Neuronal stem cell (in vitro differentiated cells): ENCODE measurements at regions not wholly inside any gene's neighbourhood (a gene's known extent, or its start where the extent isn't known, plus 50 kb on each side); places are given as distances from the start of the nearest gene placed in this dataset.

Experiments used
- DNase-seq: peaks from one replicate; pipeline ENCODE4 v3.0.0-alpha.2; 2013; ENCODE audit warnings: low spot score
- H2AFZ ChIP-seq: one replicate; pipeline ENCODE4 v1.6.1; 2013; ENCODE audit warnings: mild to moderate bottlenecking, low read length, inconsistent platforms
- H2AK5ac ChIP-seq: 2 replicates; pipeline ENCODE4 v1.6.1; 2013; ENCODE audit warnings: low read depth, mild to moderate bottlenecking, inconsistent platforms, low read length, moderate library complexity, mixed read lengths
- H2BK120ac ChIP-seq: 2 replicates; pipeline ENCODE4 v1.6.1; 2013; ENCODE audit warnings: low read depth, mild to moderate bottlenecking, inconsistent platforms, low read length, moderate library complexity, mixed read lengths
- H2BK12ac ChIP-seq: one replicate; pipeline ENCODE4 v1.6.1; 2013; ENCODE audit warnings: low read length, inconsistent platforms
- H2BK15ac ChIP-seq: 2 replicates; pipeline ENCODE4 v1.6.1; 2013; ENCODE audit warnings: mild to moderate bottlenecking, low read length, inconsistent platforms, mixed read lengths
- H2BK5ac ChIP-seq: one replicate; pipeline ENCODE4 v1.6.1; 2013; ENCODE audit warnings: inconsistent platforms, mild to moderate bottlenecking, low read length, moderate library complexity
- H3K14ac ChIP-seq: one replicate; pipeline ENCODE4 v1.6.1; 2013; ENCODE audit warnings: low read length, inconsistent platforms
- H3K18ac ChIP-seq: 2 replicates; pipeline ENCODE4 v1.6.1; 2013; ENCODE audit warnings: low read length, inconsistent platforms
- H3K23ac ChIP-seq: 2 replicates; pipeline ENCODE4 v1.6.1; 2013; ENCODE audit warnings: low read depth, mild to moderate bottlenecking, mixed read lengths, low read length, inconsistent platforms; ENCODE audit not compliant: poor library complexity
- H3K27ac ChIP-seq: replicated peaks from 3 replicates; pipeline ENCODE4 v1.5.1; 2013; ENCODE audit warnings: low read length, inconsistent platforms
- H3K27me3 ChIP-seq, 3 experiments: 2 replicates each; pipeline ENCODE4 v1.6.1; 2013; ENCODE audit warnings: low read length in 3 of 3, mild to moderate bottlenecking in 2 of 3, inconsistent platforms in 1 of 3, low read depth in 1 of 3, mixed read lengths in 1 of 3, moderate library complexity in 1 of 3; ENCODE audit not compliant: control insufficient read depth in 3 of 3, insufficient read depth in 3 of 3
- H3K36me3 ChIP-seq, 2 donors: replicated peaks in 1 of 2; 2 replicates each; pipeline ENCODE4 v1.6.1; 2013; ENCODE audit warnings: low read length in 2 of 2; ENCODE audit not compliant: control insufficient read depth in 2 of 2, insufficient read depth in 2 of 2
- H3K4ac ChIP-seq: 2 replicates; pipeline ENCODE4 v1.6.1; 2013; ENCODE audit warnings: inconsistent platforms, mild to moderate bottlenecking, low read length, moderate library complexity
- H3K4me1 ChIP-seq, 2 donors: 1 replicate in 1 of 2; 2 replicates in 1 of 2; pipeline ENCODE4 v1.6.1; 2013; ENCODE audit warnings: low read length in 2 of 2, low read depth in 1 of 2; ENCODE audit not compliant: control insufficient read depth in 2 of 2, insufficient read depth in 1 of 2
- H3K4me2 ChIP-seq: one replicate; pipeline ENCODE4 v1.6.1; 2013; ENCODE audit warnings: mild to moderate bottlenecking, low read length, inconsistent platforms; ENCODE audit not compliant: insufficient read depth, poor library complexity, severe bottlenecking
- H3K4me3 ChIP-seq, 2 donors: 2 replicates each; pipeline ENCODE4 v1.5.1; 2013; ENCODE audit warnings: low read length in 2 of 2, mild to moderate bottlenecking in 2 of 2, inconsistent platforms in 1 of 2, moderate library complexity in 1 of 2
- H3K79me1 ChIP-seq: one replicate; pipeline ENCODE4 v1.6.1; 2013; ENCODE audit warnings: low read depth, mild to moderate bottlenecking, inconsistent platforms, low read length, moderate library complexity
- H3K9ac ChIP-seq: one replicate; pipeline ENCODE4 v1.6.1; 2013; ENCODE audit warnings: mild to moderate bottlenecking, low read depth, low read length, inconsistent platforms; ENCODE audit not compliant: poor library complexity
- H3K9me3 ChIP-seq, 2 donors: replicated peaks in 1 of 2; 2 replicates each; pipeline versions ENCODE3 to v1.6.1; 2013; ENCODE audit warnings: low read length in 2 of 2, mild to moderate bottlenecking in 2 of 2, inconsistent platforms in 1 of 2, low read depth in 1 of 2, mixed read lengths in 1 of 2, moderate library complexity in 1 of 2; ENCODE audit not compliant: control insufficient read depth in 2 of 2, insufficient read depth in 1 of 2
- H4K8ac ChIP-seq: one replicate; pipeline ENCODE4 v1.6.1; 2013; ENCODE audit warnings: low read depth, mild to moderate bottlenecking, inconsistent platforms, low read length, moderate library complexity
- H4K91ac ChIP-seq: one replicate; pipeline ENCODE4 v1.6.1; 2013; ENCODE audit warnings: low read length, low read depth, mild to moderate bottlenecking, inconsistent platforms; ENCODE audit not compliant: poor library complexity
- WGBS, 2 donors: extraction: QIAGEN DNeasy Blood & Tissue Kit; methylation state at CpG; one replicate each; pipeline ENCODE4 v1.1.7; 2013; ENCODE audit warnings: missing lambda C conversion rate in 2 of 2, mixed read lengths in 1 of 2; ENCODE audit not compliant: insufficient read length in 2 of 2, insufficient replicate concordance in 1 of 2; ENCODE audit errors: extremely low coverage in 2 of 2; 5-methylcytosine and 5-hydroxymethylcytosine counted together

DNA sequence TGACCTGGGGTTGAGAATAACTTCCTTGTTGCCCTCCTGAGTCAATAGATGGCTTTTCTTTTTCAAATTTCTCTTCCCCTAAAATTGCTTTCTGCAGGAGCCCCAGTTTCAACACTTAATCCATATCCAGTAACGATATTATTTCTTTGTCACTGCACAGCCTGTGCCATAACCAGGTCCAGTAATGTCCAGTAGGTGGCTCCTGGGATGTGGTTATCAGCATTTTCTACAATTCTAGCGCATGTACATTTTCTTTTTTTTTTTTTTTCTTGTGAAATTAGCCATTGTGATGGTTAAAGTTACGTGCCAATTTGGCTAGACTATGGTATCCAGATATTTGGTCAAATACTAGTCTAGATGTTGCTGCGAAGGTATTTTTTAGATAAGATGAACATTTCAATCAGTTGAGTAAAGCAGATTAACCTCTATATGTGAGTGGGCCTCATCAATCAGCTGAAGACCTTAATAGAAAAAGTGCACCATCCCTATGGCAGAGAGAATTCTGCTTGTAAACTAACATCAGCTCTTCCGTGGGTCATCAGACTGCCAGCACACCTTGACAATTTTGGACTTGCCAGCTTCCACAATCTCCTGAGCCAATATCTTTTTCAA lies 72.9 kb upstream of the SCG2 start:
- Histone ChIP-seq H3K23ac (no peak overlapping the region), H3K27me3 (no peaks in the 10 kb centered on the region), H2AK5ac (no peak overlapping the region), H4K8ac (no peak overlapping the region), H3K27ac (no peak overlapping the region), H4K91ac (no peak overlapping the region), H2BK12ac (no peak overlapping the region), H3K79me1 (no peaks in the 10 kb centered on the region), H3K4me2 (no peak overlapping the region), H3K4me3 (no peak overlapping the region), H3K9me3 (no peaks in the 10 kb centered on the region), H3K4me1 (no peaks in the 10 kb centered on the region), H3K9ac (no peak overlapping the region), H2BK5ac (no peak overlapping the region), H2BK15ac (no peak overlapping the region), H2AFZ (no peak overlapping the region), H3K4ac (no peak overlapping the region), H3K18ac (no peak overlapping the region), H2BK120ac (no peak overlapping the region), H3K14ac (no peak overlapping the region), H3K36me3 (no peaks in the 10 kb centered on the region)
- DNase-seq, result no peak
- WGBS, 2 donors, result no CpG with 5 or more reads among the region's 5 CpGs

DNA sequence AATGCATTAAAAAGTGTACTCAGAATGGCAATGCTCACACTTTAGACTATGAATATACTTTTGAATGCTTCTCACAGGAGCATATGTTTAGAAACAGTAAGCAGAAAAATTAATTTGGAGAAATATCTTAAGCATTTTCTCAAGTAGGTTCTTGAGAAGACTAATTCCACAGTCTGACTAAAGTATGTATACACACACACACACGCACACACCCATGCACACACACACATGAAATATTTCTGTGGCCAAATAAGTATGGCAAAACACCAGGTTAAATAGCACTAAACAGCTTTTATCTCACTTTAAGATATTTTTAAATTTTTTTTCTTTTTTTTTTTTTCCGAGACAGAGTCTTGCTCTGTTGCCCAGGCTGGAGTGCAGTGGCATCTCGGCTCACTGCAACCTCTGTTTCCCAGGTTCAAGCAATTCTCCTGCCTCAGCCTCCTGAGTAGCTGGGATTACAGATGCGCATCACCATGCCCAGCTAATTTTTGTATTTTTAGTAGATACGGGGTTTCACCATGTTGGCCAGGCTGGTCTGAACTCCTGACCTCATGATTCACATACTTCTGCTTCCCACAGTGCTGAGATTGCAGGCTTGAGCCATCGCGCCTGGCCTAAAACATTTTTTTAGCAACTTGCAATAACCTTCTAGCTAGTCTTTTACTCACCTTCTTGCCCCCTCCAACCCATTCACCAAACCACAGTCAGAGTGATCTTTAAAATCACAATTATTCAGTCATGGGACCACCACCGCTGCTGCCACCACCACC lies 67.5 kb upstream of the SCG2 start:
- no peak overlapping the region for H3K27ac ChIP-seq
- H3K4me1 ChIP-seq, result no peaks in the 10 kb centered on the region
- no peak overlapping the region for H3K4ac ChIP-seq
- H4K8ac ChIP-seq, result no peak overlapping the region
- H3K14ac ChIP-seq, result no peak overlapping the region
- H2BK5ac ChIP-seq, result no peak overlapping the region
- H4K91ac ChIP-seq, result no peak overlapping the region
- no peaks in the 10 kb centered on the region for H3K9me3 ChIP-seq
- no peak overlapping the region for H3K23ac ChIP-seq
- no CpG with 5 or more reads among the region's 8 CpGs for WGBS, 2 donors
- H2BK12ac ChIP-seq, result no peak overlapping the region
- no peaks in the 10 kb centered on the region for H3K36me3 ChIP-seq
- H2AK5ac ChIP-seq, result no peak overlapping the region
- H2BK15ac ChIP-seq, result no peak overlapping the region
- no peak overlapping the region for H3K4me2 ChIP-seq
- no peak overlapping the region for H2BK120ac ChIP-seq
- no peaks in the 10 kb centered on the region for H3K27me3 ChIP-seq
- H2AFZ ChIP-seq, result no peak overlapping the region
- H3K4me3 ChIP-seq, result no peak overlapping the region
- H3K9ac ChIP-seq, result no peak overlapping the region
- DNase-seq, result no peak
- H3K18ac ChIP-seq, result no peak overlapping the region
- H3K79me1 ChIP-seq, result no peaks in the 10 kb centered on the region

DNA sequence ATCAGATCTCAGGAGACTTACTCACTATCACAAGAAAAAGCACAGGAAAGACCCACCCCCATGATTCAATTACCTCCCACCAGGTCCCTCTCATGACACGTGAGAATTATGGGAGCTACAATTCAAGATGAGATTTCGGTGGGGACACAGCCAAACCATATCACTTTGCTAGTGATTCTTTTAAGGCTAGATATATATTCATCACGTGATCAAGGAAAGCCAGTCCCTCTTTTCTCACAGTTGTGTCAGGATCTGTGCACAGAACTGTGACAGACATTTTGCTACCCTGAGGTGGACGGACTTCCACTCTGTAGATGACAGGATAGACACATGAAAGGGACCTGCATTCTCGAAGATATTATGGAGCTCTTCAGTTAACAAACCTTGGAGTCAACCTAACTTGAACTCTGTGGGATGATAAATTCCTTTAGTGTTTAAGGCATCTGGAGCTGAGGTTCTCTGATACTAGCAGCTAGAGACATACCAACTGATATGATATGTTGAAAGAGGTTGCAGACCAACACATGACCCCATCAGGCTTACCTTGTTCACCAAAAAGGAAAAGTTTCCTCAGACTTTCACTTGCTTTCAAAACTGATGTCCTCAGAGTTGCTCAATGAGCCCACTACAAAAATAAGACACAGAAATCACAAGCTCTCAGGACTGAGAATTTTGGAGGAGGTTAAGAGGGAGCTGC lies 66.3 kb upstream of the SCG2 start:
- Histone ChIP-seq H3K4me3 (no peak overlapping the region), H2BK12ac (no peak overlapping the region), H3K9me3 (no peaks in the 10 kb centered on the region), H2AFZ (no peak overlapping the region), H3K79me1 (no peaks in the 10 kb centered on the region), H4K91ac (no peak overlapping the region), H3K27me3 (no peaks in the 10 kb centered on the region), H3K18ac (no peak overlapping the region), H3K9ac (no peak overlapping the region), H3K36me3 (no peaks in the 10 kb centered on the region), H3K27ac (no peak overlapping the region), H2BK5ac (no peak overlapping the region), H3K14ac (no peak overlapping the region), H2BK15ac (no peak overlapping the region), H3K4me1 (no peaks in the 10 kb centered on the region), H2AK5ac (no peak overlapping the region), H3K4ac (no peak overlapping the region), H4K8ac (no peak overlapping the region), H3K4me2 (no peak overlapping the region), H2BK120ac (no peak overlapping the region), H3K23ac (no peak overlapping the region)
- no CpG with 5 or more reads among the region's 5 CpGs for WGBS, 2 donors
- DNase-seq, result no peak

DNA sequence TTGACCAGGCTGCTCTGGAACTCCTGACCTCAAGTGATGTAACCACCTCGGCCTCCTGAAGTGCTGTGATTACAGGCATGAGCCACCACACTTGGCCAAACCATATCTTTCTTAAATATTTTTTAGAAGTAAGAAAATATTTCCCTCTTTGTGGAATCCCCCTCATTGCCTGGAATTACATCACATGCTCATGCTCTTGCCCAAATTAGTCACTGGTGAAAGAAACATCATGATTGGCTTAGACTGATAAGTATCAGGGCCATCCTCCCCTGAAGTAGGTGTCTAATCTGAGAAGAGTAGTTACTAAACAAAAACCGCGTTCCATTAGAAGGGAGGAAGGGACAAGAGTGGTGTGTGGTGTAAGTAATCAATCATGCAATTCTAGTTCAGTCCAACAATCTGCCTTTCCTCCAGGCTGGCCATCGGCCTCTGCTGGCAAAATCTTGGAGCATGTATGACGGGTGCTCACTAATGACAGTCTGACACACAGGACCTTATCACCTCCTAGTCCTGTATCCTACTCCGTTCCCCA lies 52.3 kb upstream of the SCG2 start:
- Histone ChIP-seq H3K79me1 (no peaks in the 10 kb centered on the region), H2BK12ac (no peak overlapping the region), H4K91ac (no peak overlapping the region), H3K23ac (no peak overlapping the region), H3K9ac (no peak overlapping the region), H2AK5ac (no peak overlapping the region), H3K14ac (no peak overlapping the region), H3K4me3 (no peak overlapping the region), H2BK15ac (no peak overlapping the region), H3K36me3 (no peaks in the 10 kb centered on the region), H2BK120ac (no peak overlapping the region), H4K8ac (no peak overlapping the region), H3K4me1 (peaks cover 7 to 9% of the 10 kb centered on the region in 2 donors), H3K27ac (no peak overlapping the region), H2BK5ac (no peak overlapping the region), H3K4me2 (no peak overlapping the region), H3K18ac (no peak overlapping the region), H3K27me3 (no peaks in the 10 kb centered on the region), H3K9me3 (peaks cover 0 to 20% of the 10 kb centered on the region in 2 donors), H2AFZ (no peak overlapping the region), H3K4ac (no peak overlapping the region)
- WGBS, 2 donors, result no CpG with 5 or more reads among the region's 6 CpGs
- no peak for DNase-seq
